ENCODE measurements at regions not wholly inside any gene's neighbourhood (a gene's known extent, or its start where the extent isn't known, plus 50 kb on each side); places are given as distances from the start of the nearest gene placed in this dataset.
"Not testable (repeated sequence)": the region's sequence is repeated elsewhere in the genome, so short reads cannot be mapped to it uniquely, and the experiment has no call there.

GRCh38 chr9:126068534-126069230 lies 257.9 kb upstream of the MVB12B start:
- DNase-seq (ENCODE audit: low spot score): no peak
- TF ChIP-seq, protein P1, sequence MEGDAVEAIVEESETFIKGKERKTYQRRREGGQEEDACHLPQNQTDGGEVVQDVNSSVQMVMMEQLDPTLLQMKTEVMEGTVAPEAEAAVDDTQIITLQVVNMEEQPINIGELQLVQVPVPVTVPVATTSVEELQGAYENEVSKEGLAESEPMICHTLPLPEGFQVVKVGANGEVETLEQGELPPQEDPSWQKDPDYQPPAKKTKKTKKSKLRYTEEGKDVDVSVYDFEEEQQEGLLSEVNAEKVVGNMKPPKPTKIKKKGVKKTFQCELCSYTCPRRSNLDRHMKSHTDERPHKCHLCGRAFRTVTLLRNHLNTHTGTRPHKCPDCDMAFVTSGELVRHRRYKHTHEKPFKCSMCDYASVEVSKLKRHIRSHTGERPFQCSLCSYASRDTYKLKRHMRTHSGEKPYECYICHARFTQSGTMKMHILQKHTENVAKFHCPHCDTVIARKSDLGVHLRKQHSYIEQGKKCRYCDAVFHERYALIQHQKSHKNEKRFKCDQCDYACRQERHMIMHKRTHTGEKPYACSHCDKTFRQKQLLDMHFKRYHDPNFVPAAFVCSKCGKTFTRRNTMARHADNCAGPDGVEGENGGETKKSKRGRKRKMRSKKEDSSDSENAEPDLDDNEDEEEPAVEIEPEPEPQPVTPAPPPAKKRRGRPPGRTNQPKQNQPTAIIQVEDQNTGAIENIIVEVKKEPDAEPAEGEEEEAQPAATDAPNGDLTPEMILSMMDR (IDR thresholded peaks at IDR 0.05; ENCODE audit: extremely low read depth, insufficient read depth, missing control alignments): no peak
- in situ Hi-C loops (cut with MboI; ENCODE audit: low pct_unique_long_range_greater_than_20kb, low sequenced_read_pairs, unreplicated experiment): no loop called here

DNA sequence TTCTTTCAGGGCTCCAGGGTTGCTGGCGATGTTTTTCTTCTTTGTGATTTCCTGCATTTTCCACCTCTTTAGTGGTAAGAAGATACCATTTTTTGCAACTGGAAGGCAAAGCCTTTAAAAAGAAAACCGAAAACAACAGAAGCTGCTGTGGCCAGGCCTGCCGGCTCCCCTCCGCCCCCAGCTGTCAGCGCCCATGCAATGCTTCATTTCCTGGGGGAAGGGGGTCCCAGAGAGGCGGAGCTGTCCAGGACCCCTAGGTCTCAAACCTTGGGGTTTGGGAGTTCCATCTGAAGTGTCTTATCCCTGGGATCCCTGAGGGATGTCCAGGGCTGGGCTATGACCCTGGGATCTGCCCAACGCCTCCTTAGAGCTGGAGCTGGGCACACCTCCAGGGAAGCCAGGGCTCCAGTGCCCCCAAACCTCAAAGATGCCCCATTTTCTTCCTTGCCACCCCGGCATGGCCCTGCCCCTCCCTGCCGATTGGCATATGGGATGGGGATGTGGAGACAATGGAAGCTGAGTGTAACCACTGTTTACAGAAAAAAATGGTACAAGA lies 257.2 kb upstream of the MVB12B start:
- TF ChIP-seq, protein P1 (IDR thresholded peaks at IDR 0.05; ENCODE audit: extremely low read depth, insufficient read depth, missing control alignments): no peak
- in situ Hi-C loops (cut with MboI; ENCODE audit: low pct_unique_long_range_greater_than_20kb, low sequenced_read_pairs, unreplicated experiment): no loop called here
- no peak for DNase-seq (ENCODE audit: low spot score)

GRCh38 chr9:126070058-126070655 lies 256.5 kb upstream of the MVB12B start:
- no peak for DNase-seq (ENCODE audit: low spot score)
- TF ChIP-seq, protein P1 (IDR thresholded peaks at IDR 0.05; ENCODE audit: extremely low read depth, insufficient read depth, missing control alignments): no peak
- in situ Hi-C loops (cut with MboI; ENCODE audit: low pct_unique_long_range_greater_than_20kb, low sequenced_read_pairs, unreplicated experiment): no loop called here

GRCh38 chr9:126071076-126071750 lies 255.4 kb upstream of the MVB12B start:
- TF ChIP-seq, protein P1 (IDR thresholded peaks at IDR 0.05; ENCODE audit: extremely low read depth, insufficient read depth, missing control alignments): no peak
- no peak for DNase-seq (ENCODE audit: low spot score)
- in situ Hi-C loops (cut with MboI; ENCODE audit: low pct_unique_long_range_greater_than_20kb, low sequenced_read_pairs, unreplicated experiment): no loop called here

- in situ Hi-C loops (cut with MboI; ENCODE audit: low pct_unique_long_range_greater_than_20kb, low sequenced_read_pairs, unreplicated experiment); DNase-seq (ENCODE audit: low spot score): not testable (repeated sequence)
These were observed 249.0 kb upstream of the MVB12B start for GRCh38 chr9:126077656-126078055.

- in situ Hi-C loops (cut with MboI; ENCODE audit: low pct_unique_long_range_greater_than_20kb, low sequenced_read_pairs, unreplicated experiment): no loop called here
- no peak for DNase-seq (ENCODE audit: low spot score)
- TF ChIP-seq, protein P1 (IDR thresholded peaks at IDR 0.05; ENCODE audit: extremely low read depth, insufficient read depth, missing control alignments): no peak
These were observed 246.0 kb upstream of the MVB12B start for GRCh38 chr9:126080641-126081040.

GRCh38 chr9:126081746-126082145 lies 244.9 kb upstream of the MVB12B start:
- in situ Hi-C loops (cut with MboI; ENCODE audit: low pct_unique_long_range_greater_than_20kb, low sequenced_read_pairs, unreplicated experiment): no loop called here
- no peak for DNase-seq (ENCODE audit: low spot score)
- TF ChIP-seq, protein P1 (IDR thresholded peaks at IDR 0.05; ENCODE audit: extremely low read depth, insufficient read depth, missing control alignments): no peak
